BJ (cell line): ENCODE measurements at regions not wholly inside any gene's neighbourhood (a gene's known extent, or its start where the extent isn't known, plus 50 kb on each side); places are given as distances from the start of the nearest gene placed in this dataset.
"Not testable (repeated sequence)": the region's sequence is repeated elsewhere in the genome, so short reads cannot be mapped to it uniquely, and the experiment has no call there.

Experiments
- CTCF ChIA-PET: fragments of 350-600 bp; formaldehyde crosslinking; extraction: SDS; loops from one replicate; lab custom pipeline; 2021; ENCODE audit warnings: antibody characterized with exemption, inconsistent platforms; lab: Yijun Ruan, JAX
- POLR2A ChIA-PET: fragments of 300-600 bp; sonication (Branson Sonifier 250); formaldehyde crosslinking; extraction: SDS; loops from one replicate; lab custom pipeline; 2021; ENCODE audit warnings: antibody characterized with exemption; lab: Charles Lee
- DNase-seq: peaks from one replicate; pipeline ENCODE4 v3.0.0-alpha.2; 2011; ENCODE audit warnings: low read depth
- H3K27me3 ChIP-seq: 2 replicates; pipeline ENCODE4 v1.6.0; 2011; ENCODE audit warnings: low read length; ENCODE audit not compliant: control insufficient read depth, insufficient read depth
- H3K36me3 ChIP-seq: 2 replicates; pipeline ENCODE4 v1.5.1; 2011; ENCODE audit warnings: low read length; ENCODE audit not compliant: control insufficient read depth, insufficient read depth
- H3K4me3 ChIP-seq: 2 replicates; pipeline ENCODE4 v1.5.1; 2011; ENCODE audit warnings: low read depth, mild to moderate bottlenecking, control low read depth, low read length
- TF ChIP-seq, protein P1 (sequence below): IDR thresholded peaks from 2 replicates; pipeline ENCODE4 v1.5.1; 2011; ENCODE audit warnings: low read depth, mild to moderate bottlenecking, control low read depth, inconsistent platforms, low read length, moderate library complexity; ENCODE audit not compliant: insufficient read depth

DNA sequence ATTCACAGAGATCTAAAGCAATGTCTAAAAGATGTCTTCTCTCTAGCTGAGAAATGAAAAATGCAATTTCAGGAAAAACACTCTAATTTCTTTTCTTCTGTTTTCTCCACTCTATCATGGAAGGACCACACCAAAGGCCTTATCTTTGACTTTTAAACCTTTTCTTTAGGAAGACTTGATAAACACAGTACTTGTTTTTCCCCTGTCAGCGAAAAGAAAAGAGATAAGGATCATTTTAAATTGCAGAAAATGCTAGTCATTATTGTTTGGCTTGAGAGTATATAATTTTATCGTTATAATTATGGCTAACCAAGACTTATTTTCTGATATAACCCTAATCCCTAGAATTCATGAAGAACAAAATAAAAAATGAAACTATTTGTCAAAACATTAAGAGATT is 462.4 kb upstream of the API5 start:
- H3K4me3 ChIP-seq = no peak overlapping the region
- no peaks in the 10 kb centered on the region for H3K36me3 ChIP-seq
- POLR2A ChIA-PET = no interaction called here
- CTCF ChIA-PET = interaction anchor here (0.6 kb wide), 1 partner anchor 145 kb away, joined by 3 read pairs; no protein-coding TSS in a partner anchor
- TF ChIP-seq, protein P1, sequence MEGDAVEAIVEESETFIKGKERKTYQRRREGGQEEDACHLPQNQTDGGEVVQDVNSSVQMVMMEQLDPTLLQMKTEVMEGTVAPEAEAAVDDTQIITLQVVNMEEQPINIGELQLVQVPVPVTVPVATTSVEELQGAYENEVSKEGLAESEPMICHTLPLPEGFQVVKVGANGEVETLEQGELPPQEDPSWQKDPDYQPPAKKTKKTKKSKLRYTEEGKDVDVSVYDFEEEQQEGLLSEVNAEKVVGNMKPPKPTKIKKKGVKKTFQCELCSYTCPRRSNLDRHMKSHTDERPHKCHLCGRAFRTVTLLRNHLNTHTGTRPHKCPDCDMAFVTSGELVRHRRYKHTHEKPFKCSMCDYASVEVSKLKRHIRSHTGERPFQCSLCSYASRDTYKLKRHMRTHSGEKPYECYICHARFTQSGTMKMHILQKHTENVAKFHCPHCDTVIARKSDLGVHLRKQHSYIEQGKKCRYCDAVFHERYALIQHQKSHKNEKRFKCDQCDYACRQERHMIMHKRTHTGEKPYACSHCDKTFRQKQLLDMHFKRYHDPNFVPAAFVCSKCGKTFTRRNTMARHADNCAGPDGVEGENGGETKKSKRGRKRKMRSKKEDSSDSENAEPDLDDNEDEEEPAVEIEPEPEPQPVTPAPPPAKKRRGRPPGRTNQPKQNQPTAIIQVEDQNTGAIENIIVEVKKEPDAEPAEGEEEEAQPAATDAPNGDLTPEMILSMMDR = no peak
- DNase-seq = no peak
- no peaks in the 10 kb centered on the region for H3K27me3 ChIP-seq

GRCh38 chr11:42857344-42857743 is 454.5 kb upstream of the API5 start:
- CTCF ChIA-PET = no interaction called here
- TF ChIP-seq, protein P1 = no peak
- POLR2A ChIA-PET = no interaction called here
- Histone ChIP-seq H3K36me3 (no peaks in the 10 kb centered on the region), H3K4me3 (no peak overlapping the region), H3K27me3 (no peaks in the 10 kb centered on the region)
- DNase-seq = no peak

GRCh38 chr11:42870480-42870879 is 441.3 kb upstream of the API5 start:
- no peak overlapping the region for H3K4me3 ChIP-seq
- H3K36me3 ChIP-seq = no peaks in the 10 kb centered on the region
- ChIA-PET CTCF (no interaction called here), POLR2A (no interaction called here)
- TF ChIP-seq, protein P1 = no peak
- H3K27me3 ChIP-seq = no peaks in the 10 kb centered on the region
- DNase-seq = no peak

GRCh38 chr11:42873800-42874405 is 437.9 kb upstream of the API5 start:
- H3K4me3 ChIP-seq, CTCF ChIA-PET, DNase-seq, POLR2A ChIA-PET, H3K36me3 ChIP-seq, H3K27me3 ChIP-seq: not testable (repeated sequence)

GRCh38 chr11:42881335-42881734 is 430.5 kb upstream of the API5 start:
- CTCF ChIA-PET, DNase-seq, POLR2A ChIA-PET, H3K4me3 ChIP-seq, H3K27me3 ChIP-seq, H3K36me3 ChIP-seq: not testable (repeated sequence)

DNA sequence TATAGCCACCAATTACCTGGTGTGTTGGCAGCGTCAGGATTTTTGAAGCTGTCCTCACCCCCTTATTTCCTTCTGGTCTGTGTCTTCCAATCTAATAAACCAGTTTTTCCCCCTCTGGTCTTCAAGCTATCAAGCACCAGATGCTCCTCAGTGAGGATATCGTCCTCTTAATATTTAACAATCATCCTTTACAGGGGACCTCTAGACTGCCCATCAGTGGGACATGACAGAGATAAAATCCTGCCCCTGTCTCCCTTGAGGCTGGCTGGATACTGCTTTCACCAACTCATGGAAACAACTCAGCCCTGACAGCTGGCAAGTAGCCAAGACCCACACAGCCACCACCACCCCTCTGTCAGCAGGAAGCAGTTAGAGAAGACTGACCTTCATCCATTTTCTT is 421.0 kb upstream of the API5 start:
- Histone ChIP-seq H3K36me3 (no peaks in the 10 kb centered on the region), H3K4me3 (no peak overlapping the region), H3K27me3 (no peaks in the 10 kb centered on the region)
- DNase-seq = no peak
- TF ChIP-seq, protein P1 = no peak
- ChIA-PET CTCF (no interaction called here), POLR2A (no interaction called here)
